ENCODE measurements at regions not wholly inside any gene's neighbourhood (a gene's known extent, or its start where the extent isn't known, plus 50 kb on each side); places are given as distances from the start of the nearest gene placed in this dataset.

- POLR2A ChIA-PET, result no interaction called here
- TF ChIP-seq CBX2 (IDR thresholded peaks at IDR 0.05; ENCODE audit: borderline replicate concordance, low read depth) (no peak), POLR2A (IDR thresholded peaks at IDR 0.05; ENCODE audit: low read length) (no peak), NFE2L2 (conservative IDR thresholded peaks at IDR 0.05; ENCODE audit: low read length) (no peak), FOXS1 (CRISPR knock-in tag; IDR thresholded peaks at IDR 0.05) (no peak), HMGXB4 (CRISPR knock-in tag; IDR thresholded peaks at IDR 0.05; ENCODE audit: borderline replicate concordance) (no peak), ZNF302 (CRISPR knock-in tag; IDR thresholded peaks at IDR 0.05) (no peak), CTCF (IDR thresholded peaks at IDR 0.05) (no peak), ZC3H11A (IDR thresholded peaks at IDR 0.05) (no peak)
Observed at GRCh38 chr3:194797555-194798250, 112.0 kb downstream of the FAM43A start.

GRCh38 chr3:194798486-194798885, 112.8 kb downstream of the FAM43A start:
- Histone ChIP-seq H3K4me2 (no peak overlapping the region), H3K9me3 (0 out of 3 replicates have a peak, but pooled peaks cover 4% of the 10 kb centered on the region), H3K27ac (no peak overlapping the region), H3K4me3 (no peak overlapping the region), H3K4me1 (no peaks in the 10 kb centered on the region)
- ATAC-seq (no peak), FAIRE-seq (no peak), DNase-seq (ENCODE audit: low read depth in 1 of 2, low spot score in 1 of 2) (no peak)
- 82% methylated on average over 5 of the region's 5 CpGs for whole genome bisulfite sequencing (ENCODE audit: missing lambda C conversion rate)
- ChIA-PET POLR2A (no interaction called here), CTCF (no interaction called here)
- TF ChIP-seq CTCF (IDR thresholded peaks at IDR 0.05), result no peak
- TF ChIP-seq FOXS1 (CRISPR knock-in tag; IDR thresholded peaks at IDR 0.05), result no peak
- no peak for TF ChIP-seq GATA3 (IDR thresholded peaks at IDR 0.05; ENCODE audit: borderline replicate concordance)
- TF ChIP-seq POLR2AphosphoS2 (conservative IDR thresholded peaks at IDR 0.05; ENCODE audit: low read length), result no peak
- TF ChIP-seq EHF (CRISPR knock-in tag; IDR thresholded peaks at IDR 0.05), result no peak
- no peak for TF ChIP-seq KDM5A (IDR thresholded peaks at IDR 0.05)
- TF ChIP-seq HEYL (CRISPR knock-in tag; IDR thresholded peaks at IDR 0.05), result no peak
- TF ChIP-seq ZFP36 (IDR thresholded peaks at IDR 0.05; ENCODE audit: borderline replicate concordance, partially characterized antibody), result no peak

More at GRCh38 chr3:194797555-194798250, 112.0 kb downstream of the FAM43A start:
- Histone ChIP-seq H3K9me3 (0 out of 3 replicates have a peak, but pooled peaks cover 4% of the 10 kb centered on the region), H3K4me3 (no peak overlapping the region), H3K4me1 (no peaks in the 10 kb centered on the region), H3K27ac (no peak overlapping the region), H3K4me2 (no peak overlapping the region)
- FAIRE-seq (no peak), DNase-seq (ENCODE audit: low read depth in 1 of 2, low spot score in 1 of 2) (no peak), ATAC-seq (no peak)
- WGBS (ENCODE audit: missing lambda C conversion rate), result 77% methylated on average over 9 of the region's 9 CpGs
- CTCF ChIA-PET, result no interaction called here

GRCh38 chr3:194800002-194800401, 114.3 kb downstream of the FAM43A start:
- CTCF ChIA-PET, result interaction anchor here (0.9 kb wide), 1 partner anchor 117 kb away, joined by 4 read pairs; no protein-coding TSS in a partner anchor
- DNase-seq (ENCODE audit: low read depth in 1 of 2, low spot score in 1 of 2) (no peak), FAIRE-seq (no peak), ATAC-seq (no peak)
- POLR2A ChIA-PET, result no interaction called here
- Histone ChIP-seq H3K4me3 (no peak overlapping the region), H3K9me3 (0 out of 3 replicates have a peak, but pooled peaks cover 4% of the 10 kb centered on the region), H3K4me1 (no peaks in the 10 kb centered on the region), H3K4me2 (no peak overlapping the region), H3K27ac (no peak overlapping the region)
- TF ChIP-seq MAFK (IDR thresholded peaks at IDR 0.05; ENCODE audit: partially characterized antibody), result no peak
- TF ChIP-seq TP53 (CRISPR knock-in tag; IDR thresholded peaks at IDR 0.05), result no peak
- TF ChIP-seq PHF8 (IDR thresholded peaks at IDR 0.05; ENCODE audit: borderline replicate concordance, low read depth), result no peak
- no peak for TF ChIP-seq CEBPB (IDR thresholded peaks at IDR 0.05)
- TF ChIP-seq GATA3 (IDR thresholded peaks at IDR 0.05; ENCODE audit: borderline replicate concordance), result no peak
- no peak for TF ChIP-seq NR3C1 (IDR thresholded peaks at IDR 0.05)
- no peak for TF ChIP-seq FOSL2 (IDR thresholded peaks at IDR 0.05)
- TF ChIP-seq FOSL2 (CRISPR knock-in tag; IDR thresholded peaks at IDR 0.05), result no peak
- TF ChIP-seq FOSB (CRISPR knock-in tag; IDR thresholded peaks at IDR 0.05), result no peak
- no peak for TF ChIP-seq RAD21 (conservative IDR thresholded peaks at IDR 0.05 in 1 of 2, IDR thresholded peaks at IDR 0.05 in 1 of 2)
- no peak for TF ChIP-seq HES2 (IDR thresholded peaks at IDR 0.05)
- TF ChIP-seq KDM5A (IDR thresholded peaks at IDR 0.05), result no peak
- TF ChIP-seq HEYL (CRISPR knock-in tag; IDR thresholded peaks at IDR 0.05), result no peak
- no peak for TF ChIP-seq JUN (IDR thresholded peaks at IDR 0.05)
- no peak for TF ChIP-seq NPAS2 (CRISPR knock-in tag; IDR thresholded peaks at IDR 0.05; ENCODE audit: borderline replicate concordance)
- TF ChIP-seq RFX5 (IDR thresholded peaks at IDR 0.05), result no peak
- TF ChIP-seq POLR2A (IDR thresholded peaks at IDR 0.05; ENCODE audit: low read length), result no peak
- no peak for TF ChIP-seq EP300 (IDR thresholded peaks at IDR 0.05)
- no peak for TF ChIP-seq ZFP36 (IDR thresholded peaks at IDR 0.05; ENCODE audit: borderline replicate concordance, partially characterized antibody)
- no peak for TF ChIP-seq EHMT2 (IDR thresholded peaks at IDR 0.05; ENCODE audit: low read depth)
- 82% methylated on average over 10 of the region's 10 CpGs for WGBS (ENCODE audit: missing lambda C conversion rate)

All from A549 (cell line).